ENCODE measurements at regions not wholly inside any gene's neighbourhood (a gene's known extent, or its start where the extent isn't known, plus 50 kb on each side); places are given as distances from the start of the nearest gene placed in this dataset.
A peak's percentile ranks its signal among the peaks of the same experiment; 100 is the strongest.

DNA sequence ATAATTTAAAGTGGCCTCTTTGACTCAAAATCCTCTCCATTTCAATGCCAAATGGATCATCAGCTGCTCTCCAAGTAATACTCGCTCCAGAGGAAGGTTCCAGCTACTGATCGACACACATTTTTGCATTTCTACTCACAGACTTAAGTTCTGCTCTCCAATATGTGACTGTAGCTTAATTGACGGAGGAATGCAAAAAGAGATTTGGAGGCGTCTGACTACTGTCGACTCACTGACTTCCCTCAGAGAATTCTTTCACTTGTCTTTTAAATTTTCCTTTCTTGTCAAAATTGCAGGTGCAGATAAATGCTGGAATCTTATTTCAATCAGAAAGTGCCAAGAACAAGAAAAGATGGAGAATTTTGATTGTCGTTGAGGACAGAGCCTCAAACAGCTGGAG is 84.1 kb upstream of the PAPOLG start:
- H3K4me1 Mint-ChIP-seq (ENCODE audit: low read depth) = no peaks in the 10 kb centered on the region
- H3K36me3 Mint-ChIP-seq (ENCODE audit: low read depth) = no peaks in the 10 kb centered on the region
- no peak for DNase-seq
- no peak overlapping the region for H3K27ac Mint-ChIP-seq
- no peak overlapping the region for H3K4me3 Mint-ChIP-seq
- H3K27me3 Mint-ChIP-seq (ENCODE audit: insufficient read depth) = peaks cover 11% of the 10 kb centered on the region
- no peaks in the 10 kb centered on the region for H3K9me3 Mint-ChIP-seq
- TF ChIP-seq, protein P1, sequence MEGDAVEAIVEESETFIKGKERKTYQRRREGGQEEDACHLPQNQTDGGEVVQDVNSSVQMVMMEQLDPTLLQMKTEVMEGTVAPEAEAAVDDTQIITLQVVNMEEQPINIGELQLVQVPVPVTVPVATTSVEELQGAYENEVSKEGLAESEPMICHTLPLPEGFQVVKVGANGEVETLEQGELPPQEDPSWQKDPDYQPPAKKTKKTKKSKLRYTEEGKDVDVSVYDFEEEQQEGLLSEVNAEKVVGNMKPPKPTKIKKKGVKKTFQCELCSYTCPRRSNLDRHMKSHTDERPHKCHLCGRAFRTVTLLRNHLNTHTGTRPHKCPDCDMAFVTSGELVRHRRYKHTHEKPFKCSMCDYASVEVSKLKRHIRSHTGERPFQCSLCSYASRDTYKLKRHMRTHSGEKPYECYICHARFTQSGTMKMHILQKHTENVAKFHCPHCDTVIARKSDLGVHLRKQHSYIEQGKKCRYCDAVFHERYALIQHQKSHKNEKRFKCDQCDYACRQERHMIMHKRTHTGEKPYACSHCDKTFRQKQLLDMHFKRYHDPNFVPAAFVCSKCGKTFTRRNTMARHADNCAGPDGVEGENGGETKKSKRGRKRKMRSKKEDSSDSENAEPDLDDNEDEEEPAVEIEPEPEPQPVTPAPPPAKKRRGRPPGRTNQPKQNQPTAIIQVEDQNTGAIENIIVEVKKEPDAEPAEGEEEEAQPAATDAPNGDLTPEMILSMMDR (IDR thresholded peaks at IDR 0.05) = no peak

DNA sequence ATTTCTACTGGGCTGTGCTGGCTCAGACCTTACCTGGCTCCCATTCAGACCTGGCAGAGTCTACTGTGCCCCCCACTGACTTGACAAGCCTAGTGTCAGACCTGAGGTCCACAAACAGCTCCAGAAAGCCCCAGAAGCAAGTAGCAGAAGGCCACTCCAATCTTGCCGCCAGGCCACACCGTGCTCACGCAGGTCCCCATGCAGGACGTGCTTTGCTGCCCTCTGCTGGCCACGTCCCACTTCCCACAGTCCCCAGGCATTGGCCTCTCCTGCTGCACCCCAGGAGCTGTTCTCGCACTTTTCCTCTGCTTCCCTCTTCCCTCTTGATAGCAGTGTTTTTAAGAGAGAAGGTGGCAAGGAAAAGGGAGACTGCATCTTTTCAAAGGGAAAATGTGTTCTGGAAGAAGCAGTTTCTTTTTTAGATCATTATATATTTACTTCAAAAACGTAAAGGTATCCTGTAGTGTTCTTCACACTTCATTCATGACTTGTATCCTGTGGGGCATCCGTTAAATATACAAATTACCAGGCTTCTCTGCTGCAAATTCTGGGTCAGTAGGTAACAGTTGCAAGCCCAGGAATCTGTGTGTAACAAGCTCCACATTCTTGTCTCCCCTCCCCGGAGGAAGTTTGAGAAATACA is 81.4 kb upstream of the PAPOLG start:
- no peak overlapping the region for H3K27ac Mint-ChIP-seq
- H3K4me1 Mint-ChIP-seq (ENCODE audit: low read depth) = no peaks in the 10 kb centered on the region
- H3K9me3 Mint-ChIP-seq = no peaks in the 10 kb centered on the region
- peak; percentile 58 for DNase-seq
- H3K36me3 Mint-ChIP-seq (ENCODE audit: low read depth) = no peaks in the 10 kb centered on the region
- H3K4me3 Mint-ChIP-seq = no peak overlapping the region
- H3K27me3 Mint-ChIP-seq (ENCODE audit: insufficient read depth) = peaks cover 17% of the 10 kb centered on the region
- TF ChIP-seq, protein P1 (IDR thresholded peaks at IDR 0.05) = peak; percentile 94

DNA sequence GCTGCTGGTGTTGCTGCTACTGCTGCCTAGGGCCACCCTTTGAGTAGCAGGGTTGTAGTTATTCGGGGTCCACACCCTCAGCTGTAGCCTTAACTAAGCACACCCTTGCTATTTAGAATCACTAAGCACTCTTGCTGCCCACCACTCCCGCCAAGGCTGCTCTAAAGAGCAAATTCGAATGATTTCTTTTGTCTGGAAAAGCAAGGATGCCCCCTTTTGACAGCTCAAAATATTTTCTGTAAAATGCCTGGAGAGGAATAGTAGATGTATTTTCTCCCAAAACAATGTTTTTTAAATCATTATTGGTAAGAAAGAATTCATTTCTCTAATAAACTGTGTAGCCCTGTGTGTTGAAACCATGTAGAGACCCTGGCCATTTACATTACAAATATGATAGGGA is 80.8 kb upstream of the PAPOLG start:
- no peak overlapping the region for H3K27ac Mint-ChIP-seq
- peaks cover 17% of the 10 kb centered on the region for H3K27me3 Mint-ChIP-seq (ENCODE audit: insufficient read depth)
- no peaks in the 10 kb centered on the region for H3K4me1 Mint-ChIP-seq (ENCODE audit: low read depth)
- no peak overlapping the region for H3K4me3 Mint-ChIP-seq
- H3K9me3 Mint-ChIP-seq = no peaks in the 10 kb centered on the region
- DNase-seq = no peak
- TF ChIP-seq, protein P1 (IDR thresholded peaks at IDR 0.05) = no peak
- H3K36me3 Mint-ChIP-seq (ENCODE audit: low read depth) = no peaks in the 10 kb centered on the region

DNA sequence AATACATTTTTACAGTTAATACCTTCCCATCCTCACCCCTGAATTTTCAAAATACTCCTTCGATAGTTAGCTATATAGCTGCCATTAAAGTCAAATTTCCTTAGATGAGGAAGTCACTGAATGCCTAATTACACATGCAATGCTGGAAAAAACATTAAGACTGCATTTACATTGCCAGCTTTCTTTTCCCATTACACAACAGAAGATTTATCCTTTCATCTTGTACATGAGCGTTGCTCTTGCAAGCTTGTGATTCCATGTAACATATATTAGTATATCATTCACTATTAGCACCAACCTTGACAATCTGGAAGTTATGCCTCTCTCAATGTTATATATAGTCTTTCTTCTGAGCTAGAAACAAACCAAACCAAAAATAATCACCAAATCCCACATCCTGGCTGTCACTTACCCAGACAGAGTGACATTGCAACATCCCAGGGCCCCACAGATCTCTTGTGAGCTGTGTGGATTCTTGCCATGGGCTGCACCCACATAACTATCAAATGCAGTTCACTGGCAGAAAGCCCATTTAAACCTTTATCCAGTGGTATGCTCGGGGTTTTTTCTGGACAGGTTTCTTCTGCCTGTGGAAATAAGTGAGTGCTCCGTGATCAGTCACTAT is 79.2 kb upstream of the PAPOLG start:
- H3K4me1 Mint-ChIP-seq (ENCODE audit: low read depth) = no peaks in the 10 kb centered on the region
- no peak for DNase-seq
- no peaks in the 10 kb centered on the region for H3K9me3 Mint-ChIP-seq
- H3K36me3 Mint-ChIP-seq (ENCODE audit: low read depth) = no peaks in the 10 kb centered on the region
- H3K27me3 Mint-ChIP-seq (ENCODE audit: insufficient read depth) = peaks cover 11% of the 10 kb centered on the region
- H3K27ac Mint-ChIP-seq = no peak overlapping the region
- TF ChIP-seq, protein P1 (IDR thresholded peaks at IDR 0.05) = no peak
- H3K4me3 Mint-ChIP-seq = no peak overlapping the region

DNA sequence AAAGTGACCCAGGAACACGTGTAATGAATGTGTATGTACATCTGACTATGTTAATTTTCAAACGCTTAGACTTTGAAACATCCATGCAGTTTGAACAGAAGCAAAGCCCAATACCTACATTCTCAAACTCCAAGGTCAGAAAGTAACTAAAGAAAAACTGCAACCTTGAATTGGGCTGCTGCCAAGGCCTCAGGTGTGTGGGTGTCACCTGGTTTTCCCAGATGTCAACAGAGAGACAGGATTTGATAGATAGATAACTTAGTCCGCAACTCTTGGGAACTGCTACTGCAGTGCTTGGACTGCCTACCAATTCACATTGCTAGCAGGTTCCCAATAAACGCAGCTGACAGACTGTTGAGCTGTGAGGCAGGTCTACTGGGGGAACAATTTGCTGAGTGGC is 78.7 kb upstream of the PAPOLG start:
- Mint-ChIP-seq H3K9me3 (no peaks in the 10 kb centered on the region), H3K4me3 (no peak overlapping the region), H3K4me1 (ENCODE audit: low read depth) (no peaks in the 10 kb centered on the region), H3K27me3 (ENCODE audit: insufficient read depth) (peaks cover 11% of the 10 kb centered on the region), H3K36me3 (ENCODE audit: low read depth) (no peaks in the 10 kb centered on the region), H3K27ac (no peak overlapping the region)
- DNase-seq = no peak
- TF ChIP-seq, protein P1 (IDR thresholded peaks at IDR 0.05) = no peak

Measured in HFFc6 (cell line).